NB4 (cell line): ENCODE measurements at regions not wholly inside any gene's neighbourhood (a gene's known extent, or its start where the extent isn't known, plus 50 kb on each side); places are given as distances from the start of the nearest gene placed in this dataset.

Source experiments
- DNase-seq: peaks from one replicate; pipeline ENCODE4 v3.0.0; 2010; ENCODE audit warnings: low read depth
- H3K4me3 ChIP-seq: one replicate; pipeline ENCODE4 v1.5.1; 2011; ENCODE audit warnings: mild to moderate bottlenecking, low read depth, low read length, moderate library complexity
- CTCF ChIP-seq: IDR thresholded peaks from one replicate; pipeline ENCODE4 v1.5.1; 2012; ENCODE audit warnings: low read depth, low read length
- MAX ChIP-seq: IDR thresholded peaks from 2 replicates; pipeline ENCODE4 v1.6.1; 2011; ENCODE audit warnings: low read depth, low read length
- MYC ChIP-seq: IDR thresholded peaks from 2 replicates; pipeline ENCODE4 v1.6.1; 2011; ENCODE audit warnings: low read depth, low read length
- POLR2A ChIP-seq: IDR thresholded peaks from 2 replicates; pipeline ENCODE4 v1.6.1; 2011; ENCODE audit warnings: mild to moderate bottlenecking; ENCODE audit not compliant: insufficient read length; ENCODE audit errors: extremely low read depth

- no peak for DNase-seq
- no peak overlapping the region for H3K4me3 ChIP-seq
- no peak for TF ChIP-seq CTCF
- TF ChIP-seq MAX: no peak
- no peak for TF ChIP-seq MYC
- TF ChIP-seq POLR2A: no peak
These were observed 113.4 kb upstream of the TMEM47 start for GRCh38 chrX:34770511-34770910.

GRCh38 chrX:34778916-34779315 lies 121.8 kb upstream of the TMEM47 start:
- no peak overlapping the region for H3K4me3 ChIP-seq
- no peak for DNase-seq
- no peak for TF ChIP-seq MYC

GRCh38 chrX:34790026-34790425 lies 132.9 kb upstream of the TMEM47 start:
- TF ChIP-seq MYC (no peak), POLR2A (no peak), MAX (no peak)
- no peak for DNase-seq
- no peak overlapping the region for H3K4me3 ChIP-seq

GRCh38 chrX:34805951-34806350 lies 136.6 kb upstream of the FAM47B start:
- no peak for DNase-seq
- H3K4me3 ChIP-seq: no peak overlapping the region
- TF ChIP-seq CTCF (no peak), MAX (no peak), MYC (no peak), POLR2A (no peak)

- H3K4me3 ChIP-seq: no peak overlapping the region
- no peak for DNase-seq
- TF ChIP-seq POLR2A: no peak
- no peak for TF ChIP-seq MYC
- no peak for TF ChIP-seq MAX
- no peak for TF ChIP-seq CTCF
These were observed 133.5 kb upstream of the FAM47B start for GRCh38 chrX:34809096-34809495.

DNA sequence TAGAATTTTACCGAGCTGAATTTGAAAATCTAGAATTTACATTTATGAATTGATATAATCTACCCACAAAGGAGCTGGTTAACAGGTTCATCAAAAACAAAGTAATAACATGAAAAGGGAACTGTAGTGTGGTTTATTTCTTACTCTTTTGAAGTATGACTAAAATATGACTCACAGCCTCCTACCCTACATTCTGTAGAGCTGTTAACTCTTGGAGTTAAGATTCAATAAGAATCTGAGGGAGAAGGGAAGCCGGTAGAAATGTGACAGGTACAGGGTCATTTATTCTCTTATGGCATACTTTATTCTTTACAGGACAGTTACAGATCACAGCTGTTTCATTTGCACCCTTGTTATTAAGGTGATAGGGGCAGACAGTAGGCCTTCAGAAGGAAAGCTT lies 132.2 kb upstream of the FAM47B start:
- no peak overlapping the region for H3K4me3 ChIP-seq
- TF ChIP-seq MAX (no peak), CTCF (no peak), POLR2A (no peak), MYC (no peak)
- DNase-seq: peak; percentile 2

GRCh38 chrX:34810916-34811315 lies 131.7 kb upstream of the FAM47B start:
- H3K4me3 ChIP-seq: no peak overlapping the region
- DNase-seq: no peak
- no peak for TF ChIP-seq MAX
- TF ChIP-seq POLR2A: no peak
- TF ChIP-seq CTCF: no peak
- TF ChIP-seq MYC: no peak
